ENCODE measurements at regions not wholly inside any gene's neighbourhood (a gene's known extent, or its start where the extent isn't known, plus 50 kb on each side); places are given as distances from the start of the nearest gene placed in this dataset.

DNA sequence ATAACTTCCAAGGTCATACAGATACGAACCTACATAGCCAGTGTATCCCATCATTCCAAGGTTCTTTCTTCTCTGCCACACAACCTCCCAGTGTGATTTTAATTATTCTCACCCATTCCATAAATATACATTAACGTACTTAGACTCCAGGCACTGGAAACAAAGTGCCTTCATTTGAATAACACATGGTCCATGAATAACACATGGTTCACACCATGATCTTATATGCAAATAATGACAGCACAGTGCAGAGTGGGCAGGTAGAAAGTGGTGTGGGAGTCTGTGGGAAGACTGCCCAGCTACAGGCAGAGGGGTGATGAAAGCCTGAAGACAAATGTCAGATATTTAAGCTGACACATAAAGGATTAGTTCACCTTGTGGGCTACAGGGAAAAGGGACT is 425.2 kb downstream of the HACE1 start:
- TF ChIP-seq POLR2A (IDR thresholded peaks at IDR 0.05; ENCODE audit: low read depth, low read length) (no peak), POLR2AphosphoS5 (IDR thresholded peaks at IDR 0.05; ENCODE audit: low read depth, low read length) (no peak)

Measured in GM12892 (cell line).